HG03460 (cell line): ENCODE measurements at regions not wholly inside any gene's neighbourhood (a gene's known extent, or its start where the extent isn't known, plus 50 kb on each side); places are given as distances from the start of the nearest gene placed in this dataset.

Source experiments
- ATAC-seq: cut with Tn5 transposase; IDR thresholded peaks from one replicate; pipeline ENCODE4 v1.9.1; 2021; ENCODE audit not compliant: unreplicated experiment

GRCh38 chr2:58578276-58578675 lies 337.2 kb upstream of the FANCL start:
- no peak for ATAC-seq

- ATAC-seq = no peak
These were observed 333.7 kb upstream of the FANCL start for GRCh38 chr2:58574873-58575272.

DNA sequence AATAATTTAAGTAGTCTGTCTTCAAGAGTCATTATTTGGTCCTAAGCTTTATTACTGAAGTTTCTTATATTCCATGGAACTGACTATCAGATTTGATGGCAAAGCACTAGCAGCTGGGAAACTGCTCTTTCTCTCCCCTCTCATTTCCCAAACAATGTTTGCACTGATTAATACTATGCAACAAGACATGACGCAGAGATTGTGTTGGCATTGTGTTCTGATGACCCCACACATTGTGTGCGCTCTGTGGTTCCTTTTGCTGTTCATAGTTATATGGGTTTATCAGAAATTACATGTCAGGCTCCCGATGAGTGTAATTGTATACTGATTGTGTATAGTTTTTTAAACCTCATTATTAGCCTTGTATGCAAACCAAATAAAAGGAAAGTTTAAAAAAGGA lies 331.6 kb upstream of the FANCL start:
- ATAC-seq = no peak

DNA sequence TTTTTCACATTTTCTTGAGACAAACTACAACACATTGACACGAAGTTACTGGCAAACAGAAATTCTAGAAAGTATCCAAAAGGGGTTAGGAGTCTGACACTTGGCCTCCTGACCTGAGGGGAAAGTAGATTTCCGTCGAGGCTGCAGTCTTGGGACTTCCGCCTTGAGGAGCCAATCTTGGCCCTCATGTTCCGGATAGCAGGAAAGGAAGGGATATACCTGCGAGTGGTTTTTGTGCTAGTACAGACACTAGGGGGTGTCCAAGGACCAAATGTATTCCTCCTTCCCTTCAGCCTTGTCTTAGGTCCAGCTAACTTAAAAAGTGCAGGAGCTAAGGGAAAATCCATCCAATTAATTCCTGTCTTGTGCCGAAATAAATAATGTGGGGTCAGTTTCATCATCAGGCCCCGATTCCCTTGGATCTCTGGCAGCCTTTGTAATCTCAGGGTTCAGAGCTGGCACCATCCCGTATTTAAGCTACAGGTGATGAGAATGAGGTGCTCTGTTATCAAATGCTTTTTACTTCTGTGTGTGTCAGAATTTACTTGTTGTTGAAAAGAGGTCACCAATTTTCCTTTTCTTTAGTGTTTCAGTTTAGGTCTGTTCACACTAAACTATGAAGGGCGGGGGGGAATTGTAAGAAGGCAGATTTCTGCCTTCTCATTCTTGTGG lies 330.2 kb upstream of the FANCL start:
- ATAC-seq = peak; percentile 94

- ATAC-seq = no peak
These were observed 328.5 kb upstream of the FANCL start for GRCh38 chr2:58569475-58570185.

GRCh38 chr2:58568901-58569300 lies 327.8 kb upstream of the FANCL start:
- no peak for ATAC-seq

- ATAC-seq = no peak
These were observed 321.2 kb upstream of the FANCL start for GRCh38 chr2:58562276-58562675.

DNA sequence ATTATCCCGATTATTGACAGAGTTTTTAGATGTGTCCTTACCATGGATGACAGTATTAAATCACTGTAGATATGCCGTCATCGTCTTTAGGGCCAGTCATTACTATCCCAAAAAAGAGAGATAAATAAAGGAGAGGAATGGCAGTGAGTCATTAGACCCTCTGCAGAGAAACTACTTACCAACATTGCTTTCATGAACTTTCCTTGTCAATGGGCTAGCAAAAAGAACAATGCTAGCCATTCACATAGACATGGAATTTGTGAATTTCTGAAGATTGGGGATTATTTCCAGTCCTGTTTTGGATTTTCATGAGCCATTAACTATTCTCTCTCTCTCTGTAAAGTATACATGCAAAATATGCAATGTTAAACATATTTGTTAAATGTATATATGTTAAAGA lies 319.4 kb upstream of the FANCL start:
- ATAC-seq = no peak

- ATAC-seq = no peak
These were observed 317.8 kb upstream of the FANCL start for GRCh38 chr2:58558881-58559280.

- ATAC-seq = no peak
These were observed 316.1 kb upstream of the FANCL start for GRCh38 chr2:58557176-58557575.

DNA sequence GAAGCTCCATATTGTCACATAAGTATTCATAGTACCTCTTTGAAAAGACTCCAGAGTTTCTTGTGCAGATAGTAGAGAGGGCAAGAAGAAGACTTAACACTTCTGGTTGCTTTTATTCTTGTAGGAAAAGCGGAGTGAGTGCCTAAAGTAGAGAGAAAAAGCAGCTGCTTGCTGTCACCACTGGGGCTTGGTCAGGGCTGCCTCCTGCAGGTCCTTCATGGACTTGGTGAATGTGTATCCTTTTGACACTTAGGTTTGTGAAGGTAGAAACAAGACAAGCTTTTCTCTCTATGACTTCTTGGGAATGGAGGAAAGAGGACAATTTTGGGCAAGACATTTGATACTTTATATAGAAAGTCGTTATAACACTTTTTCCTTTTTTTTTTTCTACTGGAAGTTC lies 312.8 kb upstream of the FANCL start:
- ATAC-seq = no peak

- no peak for ATAC-seq
These were observed 312.4 kb upstream of the FANCL start for GRCh38 chr2:58553522-58553921.

GRCh38 chr2:58545300-58546280 lies 304.5 kb upstream of the FANCL start:
- no peak for ATAC-seq

- ATAC-seq = no peak
These were observed 302.3 kb upstream of the FANCL start for GRCh38 chr2:58543442-58543841.

- no peak for ATAC-seq
These were observed 300.4 kb upstream of the FANCL start for GRCh38 chr2:58541511-58541910.

GRCh38 chr2:58540681-58541080 lies 299.6 kb upstream of the FANCL start:
- no peak for ATAC-seq

DNA sequence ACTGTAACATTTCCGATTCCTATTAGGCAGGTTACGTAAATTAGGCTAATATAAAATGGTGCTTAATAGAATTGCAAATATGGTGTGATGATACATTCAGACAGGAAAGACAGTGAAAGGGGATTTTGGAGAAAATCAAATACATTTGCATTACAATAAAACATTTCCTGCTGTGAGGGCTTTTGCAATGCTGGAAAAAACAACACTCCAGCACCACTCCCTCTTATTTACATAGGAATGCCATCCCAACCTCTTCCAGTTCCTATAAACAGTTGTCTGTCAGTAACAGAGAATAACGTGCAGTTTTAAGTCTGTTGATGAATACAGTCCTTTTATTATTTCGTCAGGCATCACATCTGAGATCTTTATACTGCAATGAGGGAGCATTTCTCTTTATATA lies 298.8 kb upstream of the FANCL start:
- no peak for ATAC-seq

GRCh38 chr2:58535990-58536389 lies 294.9 kb upstream of the FANCL start:
- ATAC-seq = no peak

GRCh38 chr2:58535182-58535581 lies 294.1 kb upstream of the FANCL start:
- ATAC-seq = no peak

- ATAC-seq = no peak
These were observed 292.3 kb upstream of the FANCL start for GRCh38 chr2:58533376-58533775.

- no peak for ATAC-seq
These were observed 291.5 kb upstream of the FANCL start for GRCh38 chr2:58532641-58533040.

- no peak for ATAC-seq
These were observed 286.5 kb upstream of the FANCL start for GRCh38 chr2:58527647-58528046.
